Lower lobe of right lung (tissue), 2 donors: ENCODE measurements at regions not wholly inside any gene's neighbourhood (a gene's known extent, or its start where the extent isn't known, plus 50 kb on each side); places are given as distances from the start of the nearest gene placed in this dataset.

ENCODE experiments used
- ATAC-seq, 2 donors: fragments of 200-7000 bp; cut with Tn5 transposase; one replicate each; pipeline ENCODE4 v1.9.1; 2020 to 2022; ENCODE audit warnings: mild to moderate bottlenecking in 2 of 2, moderate library complexity in 2 of 2
- DNase-seq: peaks from one replicate; pipeline ENCODE4 v3.0.0-alpha.2; 2020
- H3K27ac ChIP-seq: fragments of 200-600 bp; one replicate; pipeline ENCODE4 v1.8.0; 2022
- H3K27me3 ChIP-seq: fragments of 200-600 bp; one replicate; pipeline ENCODE4 v1.8.0; 2022; ENCODE audit warnings: low read depth
- H3K36me3 ChIP-seq: fragments of 200-600 bp; one replicate; pipeline ENCODE4 v1.8.0; 2022; ENCODE audit warnings: mild to moderate bottlenecking
- H3K4me1 ChIP-seq: fragments of 200-600 bp; one replicate; pipeline ENCODE4 v1.8.0; 2022
- H3K4me3 ChIP-seq: fragments of 200-600 bp; one replicate; pipeline ENCODE4 v1.8.0; 2022; ENCODE audit warnings: mild to moderate bottlenecking
- H3K9me3 ChIP-seq: fragments of 200-600 bp; one replicate; pipeline ENCODE4 v1.8.0; 2022
- CTCF ChIP-seq: fragments of 200-600 bp; IDR thresholded peaks from one replicate; pipeline ENCODE4 v1.8.0; 2022; ENCODE audit warnings: antibody characterized with exemption, mild to moderate bottlenecking
- intact Hi-C: fragments of 100-400 bp; cut with DNase I; formaldehyde crosslinking; loops from one replicate; pipeline ENCODE4 v1.11.0; 2022
- donor health status: DM: no; HTN: yes; CAD: no; lungs with severe emphysema.

- H3K4me1 ChIP-seq, result no peaks in the 10 kb centered on the region
- no peaks in the 10 kb centered on the region for H3K36me3 ChIP-seq
- intact Hi-C loops, result no loop called here
- no peak for TF ChIP-seq CTCF
- no peak overlapping the region for H3K27ac ChIP-seq
- DNase-seq (no peak), ATAC-seq (no peak)
- no peak overlapping the region for H3K4me3 ChIP-seq
- H3K27me3 ChIP-seq, result no peaks in the 10 kb centered on the region
- H3K9me3 ChIP-seq, result no peaks in the 10 kb centered on the region
Observed at GRCh38 chr3:148230473-148230872, 467.2 kb upstream of the AGTR1 start.

GRCh38 chr3:148232389-148232788 is 465.3 kb upstream of the AGTR1 start:
- Histone ChIP-seq H3K9me3 (no peaks in the 10 kb centered on the region), H3K4me3 (no peak overlapping the region), H3K27ac (no peak overlapping the region), H3K4me1 (no peaks in the 10 kb centered on the region), H3K36me3 (no peaks in the 10 kb centered on the region), H3K27me3 (no peaks in the 10 kb centered on the region)
- ATAC-seq, result no peak
- intact Hi-C loops, result no loop called here
- no peak for DNase-seq
- TF ChIP-seq CTCF, result no peak

GRCh38 chr3:148233403-148233802 is 464.3 kb upstream of the AGTR1 start:
- Histone ChIP-seq H3K36me3 (no peaks in the 10 kb centered on the region), H3K27me3 (no peaks in the 10 kb centered on the region), H3K4me3 (no peak overlapping the region), H3K27ac (no peak overlapping the region), H3K4me1 (no peaks in the 10 kb centered on the region), H3K9me3 (no peaks in the 10 kb centered on the region)
- intact Hi-C loops, result no loop called here
- no peak for TF ChIP-seq CTCF
- no peak for DNase-seq
- ATAC-seq, result no peak

GRCh38 chr3:148234536-148234935 is 463.2 kb upstream of the AGTR1 start:
- no peaks in the 10 kb centered on the region for H3K4me1 ChIP-seq
- H3K4me3 ChIP-seq, result no peak overlapping the region
- no peaks in the 10 kb centered on the region for H3K36me3 ChIP-seq
- ATAC-seq, result no peak
- H3K27me3 ChIP-seq, result no peaks in the 10 kb centered on the region
- no peaks in the 10 kb centered on the region for H3K9me3 ChIP-seq
- H3K27ac ChIP-seq, result no peak overlapping the region
- intact Hi-C loops, result no loop called here
- no peak for TF ChIP-seq CTCF
- no peak for DNase-seq

- Histone ChIP-seq H3K27me3 (no peaks in the 10 kb centered on the region), H3K4me3 (no peak overlapping the region), H3K27ac (no peak overlapping the region), H3K4me1 (no peaks in the 10 kb centered on the region), H3K36me3 (no peaks in the 10 kb centered on the region), H3K9me3 (no peaks in the 10 kb centered on the region)
- no peak for TF ChIP-seq CTCF
- ATAC-seq (no peak), DNase-seq (no peak)
- intact Hi-C loops, result no loop called here
Observed at GRCh38 chr3:148235566-148235965, 462.1 kb upstream of the AGTR1 start.

- Histone ChIP-seq H3K4me3 (no peak overlapping the region), H3K4me1 (no peaks in the 10 kb centered on the region), H3K9me3 (no peaks in the 10 kb centered on the region), H3K27ac (no peak overlapping the region), H3K36me3 (no peaks in the 10 kb centered on the region), H3K27me3 (no peaks in the 10 kb centered on the region)
- ATAC-seq, result no peak
- no peak for TF ChIP-seq CTCF
- no peak for DNase-seq
- intact Hi-C loops, result no loop called here
Observed at GRCh38 chr3:148238421-148238821, 459.3 kb upstream of the AGTR1 start.
